ENCODE measurements at regions not wholly inside any gene's neighbourhood (a gene's known extent, or its start where the extent isn't known, plus 50 kb on each side); places are given as distances from the start of the nearest gene placed in this dataset.
A peak's percentile ranks its signal among the peaks of the same experiment; 100 is the strongest.

DNA sequence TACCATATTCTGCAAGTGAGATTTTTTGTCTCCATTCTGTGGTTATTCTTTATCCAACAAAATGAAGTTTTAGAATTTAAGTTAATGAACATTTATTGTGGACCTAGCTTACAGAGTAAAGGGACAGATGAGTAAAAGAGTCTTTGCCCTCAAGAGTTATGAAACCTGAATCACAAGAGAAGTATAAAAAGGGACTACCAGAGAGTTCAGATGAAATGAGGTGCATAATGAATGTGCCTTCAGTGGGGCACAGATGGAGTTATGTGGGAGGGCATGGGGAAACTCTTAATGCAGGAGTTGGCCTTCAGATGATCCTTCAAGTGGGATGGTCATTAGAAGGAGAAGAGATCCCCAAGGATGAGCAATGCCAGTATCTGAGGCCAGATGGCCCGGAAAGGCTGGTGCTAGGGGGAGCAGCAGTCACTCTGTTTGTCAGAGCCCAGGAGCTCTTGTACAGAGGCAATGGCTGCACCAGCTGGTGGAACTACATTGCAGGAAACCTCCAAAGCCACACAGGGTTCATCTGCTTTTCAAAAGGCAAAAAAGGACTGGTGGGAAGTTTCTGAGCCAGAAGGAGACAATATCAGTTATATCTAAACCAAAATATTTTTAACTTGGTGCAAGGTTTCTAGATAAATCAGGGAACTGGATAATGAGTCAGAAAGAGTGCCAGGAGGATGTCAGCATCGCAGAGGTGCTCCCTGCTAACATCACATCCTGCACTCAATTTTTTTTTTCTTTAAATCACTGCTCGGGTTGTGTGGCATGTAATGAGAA, 162.0 kb downstream of the KLF6 start:
- no peak for DNase-seq

- DNase-seq, result no peak
Observed at GRCh38 chr10:3622427-3622826, 162.6 kb downstream of the KLF6 start.

- no peak for DNase-seq
Observed at GRCh38 chr10:3620818-3621217, 164.2 kb downstream of the KLF6 start.

DNA sequence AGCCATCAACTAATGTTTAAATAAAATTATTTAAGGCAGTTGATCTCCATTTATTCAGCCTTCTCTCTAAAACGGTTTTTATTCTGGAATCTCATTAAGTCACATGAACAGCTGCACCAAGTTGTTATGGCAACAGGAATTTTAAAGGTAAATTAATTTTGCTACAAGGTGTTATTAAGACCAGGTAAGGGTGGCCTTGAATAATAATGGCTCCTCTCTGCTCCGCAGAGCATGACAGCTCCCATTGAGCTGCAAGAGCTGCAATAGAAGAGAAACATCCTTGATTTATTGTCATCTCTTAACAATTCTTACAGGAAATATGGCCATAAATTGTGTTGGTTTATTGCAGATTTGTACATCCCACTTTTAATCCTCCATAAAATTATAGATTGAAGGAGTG, 165.8 kb downstream of the KLF6 start:
- DNase-seq, result peak in 1 of 2 experiments; percentile 7

DNA sequence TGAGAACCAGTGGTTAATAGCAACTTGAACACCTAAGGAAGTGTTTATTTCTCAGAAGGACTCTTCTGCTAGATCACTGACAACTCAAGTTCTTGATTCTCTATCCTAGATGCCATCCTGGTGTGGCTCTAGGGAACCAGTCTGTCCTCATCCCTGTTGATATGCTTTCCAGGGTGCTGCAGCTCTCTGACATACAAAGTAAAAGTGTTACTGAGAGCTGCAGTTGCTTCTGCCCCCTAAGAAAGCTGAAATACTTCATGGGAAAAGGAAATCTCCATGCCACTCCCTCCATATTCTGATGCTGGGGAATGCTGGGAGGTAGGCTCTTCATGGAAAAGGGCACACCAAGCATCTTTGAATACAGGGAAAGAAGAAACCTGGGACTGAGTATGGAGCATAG, 168.1 kb downstream of the KLF6 start:
- DNase-seq, result no peak

- no peak for DNase-seq
Observed at GRCh38 chr10:3613318-3613717, 171.7 kb downstream of the KLF6 start.

DNA sequence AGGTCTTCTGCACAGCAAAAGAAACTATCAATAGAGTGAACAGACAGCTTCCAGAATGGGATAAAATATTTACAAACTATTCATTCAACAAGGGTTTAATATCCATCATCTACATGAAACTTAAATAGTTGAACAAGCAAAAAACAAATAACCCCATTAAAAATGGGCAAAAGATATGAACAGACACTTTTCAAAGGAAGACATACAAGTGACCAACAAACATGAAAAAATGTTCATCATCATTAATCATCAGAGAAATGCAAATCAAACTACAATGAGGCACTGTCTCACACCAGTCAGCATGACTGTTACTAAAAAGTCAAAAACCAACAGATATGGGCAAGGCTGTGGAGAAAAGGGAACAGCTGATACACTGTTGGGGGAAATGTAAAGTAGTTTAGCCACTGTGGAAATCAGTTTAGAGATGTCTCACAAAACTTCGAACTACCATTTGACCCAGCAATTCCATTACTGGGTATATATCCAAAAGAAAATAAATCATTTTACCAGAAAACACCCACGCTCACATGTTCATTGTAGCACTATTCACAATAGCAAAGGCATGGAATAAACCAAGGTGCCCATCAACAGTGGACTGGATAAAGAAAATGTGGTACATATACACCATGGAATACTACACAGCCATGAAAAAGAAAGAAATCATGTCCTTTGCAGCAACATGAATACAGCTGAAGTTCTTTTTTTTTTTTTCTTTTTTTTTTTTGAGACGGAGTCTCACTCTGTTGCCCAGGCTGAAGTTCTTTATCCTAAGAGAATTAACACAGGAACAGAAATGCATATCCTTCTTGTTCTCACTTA, 172.6 kb downstream of the KLF6 start:
- DNase-seq, result no peak

GRCh38 chr10:3606309-3606708, 178.7 kb downstream of the KLF6 start:
- no peak for DNase-seq

DNA sequence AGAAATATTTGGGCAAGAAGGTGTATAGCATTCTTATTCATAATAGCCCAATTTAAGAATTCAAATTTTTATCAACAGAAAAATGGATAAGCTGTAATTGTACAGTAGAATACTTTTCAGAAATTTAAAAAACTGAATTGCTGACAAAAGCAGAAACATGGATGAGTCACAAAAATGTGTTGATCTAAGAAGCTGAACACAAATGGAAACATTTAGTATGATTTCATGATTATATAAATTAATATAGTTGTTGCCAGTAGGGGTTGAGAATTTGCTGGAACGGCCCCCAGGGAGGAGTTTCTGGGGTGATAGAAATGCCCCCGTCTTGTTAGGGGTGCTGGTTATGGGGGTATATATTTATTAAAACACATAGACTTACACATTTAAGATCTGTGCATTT, 179.1 kb downstream of the KLF6 start:
- DNase-seq, result no peak

- no peak for DNase-seq
Observed at GRCh38 chr10:3595736-3596135, 189.3 kb downstream of the KLF6 start.

DNA sequence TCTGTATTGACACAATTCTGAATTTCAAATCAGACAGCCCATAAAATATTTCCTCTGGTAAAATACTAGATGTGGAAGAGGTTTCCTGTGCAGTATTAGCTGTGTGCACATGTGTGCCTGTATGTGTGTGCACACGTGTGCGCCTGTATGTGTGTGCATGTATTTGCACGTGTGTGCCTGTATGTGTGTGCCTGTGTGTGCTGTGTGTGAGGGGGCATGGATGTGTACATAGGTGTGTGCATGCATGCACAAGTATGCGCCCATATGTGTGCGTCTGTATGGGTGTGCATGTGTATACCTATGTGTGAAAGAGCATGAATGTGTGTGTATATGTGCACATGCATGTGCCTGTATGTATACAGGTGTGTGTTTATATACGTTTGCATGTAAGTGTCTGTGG, 191.4 kb downstream of the KLF6 start:
- DNase-seq, result no peak

GRCh38 chr10:3592424-3592823, 192.6 kb downstream of the KLF6 start:
- no peak for DNase-seq

GRCh38 chr10:3588816-3589215, 196.2 kb downstream of the KLF6 start:
- no peak for DNase-seq

DNA sequence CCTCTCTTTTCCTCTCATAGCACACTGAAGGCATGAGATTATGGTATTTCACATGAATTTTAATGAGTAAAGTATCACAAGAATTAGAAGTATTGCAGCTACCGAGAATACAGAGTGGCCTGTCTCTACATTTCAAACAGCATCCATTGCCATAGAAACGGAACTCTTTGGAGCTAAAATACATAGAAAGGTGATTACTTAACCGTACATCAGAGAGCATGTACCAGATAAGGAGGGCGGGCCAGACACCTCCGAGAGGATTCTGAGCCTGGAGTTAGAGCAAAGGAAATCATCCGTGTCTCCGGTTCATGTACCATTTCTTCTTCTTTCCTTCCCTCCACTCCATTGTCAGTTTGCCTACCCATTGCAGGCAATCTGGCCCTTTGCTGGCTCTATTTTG, 196.7 kb downstream of the KLF6 start:
- DNase-seq, result no peak

DNA sequence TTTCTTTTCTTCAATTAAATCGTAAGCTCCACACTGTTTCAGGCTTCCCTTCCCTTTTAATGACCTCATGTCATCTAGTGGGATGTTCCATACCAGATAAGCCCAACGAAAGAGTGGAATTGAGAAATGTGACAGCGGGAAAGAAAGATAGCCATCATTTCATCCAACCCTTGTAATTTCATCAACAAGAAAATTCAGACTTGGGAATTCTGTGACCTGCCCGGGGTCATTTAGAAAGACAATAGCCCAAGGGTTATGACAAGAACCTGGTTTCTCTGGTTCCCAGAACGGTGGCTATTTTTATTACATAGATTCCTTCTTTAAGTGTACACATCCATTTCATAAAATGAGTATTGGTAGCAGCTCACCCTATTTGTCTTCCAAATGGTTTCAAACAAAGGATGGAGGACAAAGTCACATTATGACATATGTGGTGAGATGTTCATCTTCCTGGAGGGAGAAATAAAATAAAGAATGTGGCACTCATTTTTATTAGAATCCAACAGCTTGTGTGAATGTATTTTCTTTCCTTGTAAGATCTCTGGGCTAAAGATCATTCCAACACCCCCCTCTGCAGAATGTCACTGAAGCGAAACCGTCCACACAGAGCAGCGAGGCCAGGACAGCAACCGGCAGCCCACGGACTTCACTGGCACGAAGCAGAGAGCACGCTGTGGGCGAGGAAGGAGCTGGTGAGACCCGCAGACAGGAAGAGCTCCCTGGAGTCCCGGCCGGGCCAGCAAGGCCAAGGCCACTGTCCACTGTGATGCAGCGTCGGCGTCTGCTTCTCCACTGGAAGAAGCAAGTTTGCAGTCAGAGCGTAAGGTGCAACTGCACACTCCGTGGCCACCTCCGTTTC, 199.9 kb downstream of the KLF6 start:
- no peak for DNase-seq

- no peak for DNase-seq
Observed at GRCh38 chr10:3580565-3580964, 204.4 kb downstream of the KLF6 start.

DNA sequence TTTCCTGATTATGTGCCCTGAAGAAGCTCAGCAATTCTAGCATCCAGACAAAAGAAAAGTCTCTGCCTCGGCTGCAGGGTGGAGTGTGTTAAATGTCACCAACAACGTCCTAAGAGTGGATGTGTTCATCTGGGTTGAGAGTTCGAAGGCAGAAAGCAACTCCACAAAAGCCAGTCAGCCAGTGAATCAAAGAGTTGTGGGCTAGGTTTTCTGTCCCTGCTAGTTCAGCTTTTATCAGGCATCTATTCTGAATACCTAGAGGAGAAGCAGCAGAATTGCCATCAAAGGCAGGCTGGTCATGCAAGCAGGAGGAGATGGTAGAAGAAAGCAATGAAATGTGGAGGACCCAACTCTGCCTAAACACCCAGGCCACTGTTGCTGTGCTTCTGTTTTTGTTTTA, 205.2 kb downstream of the KLF6 start:
- no peak for DNase-seq

DNA sequence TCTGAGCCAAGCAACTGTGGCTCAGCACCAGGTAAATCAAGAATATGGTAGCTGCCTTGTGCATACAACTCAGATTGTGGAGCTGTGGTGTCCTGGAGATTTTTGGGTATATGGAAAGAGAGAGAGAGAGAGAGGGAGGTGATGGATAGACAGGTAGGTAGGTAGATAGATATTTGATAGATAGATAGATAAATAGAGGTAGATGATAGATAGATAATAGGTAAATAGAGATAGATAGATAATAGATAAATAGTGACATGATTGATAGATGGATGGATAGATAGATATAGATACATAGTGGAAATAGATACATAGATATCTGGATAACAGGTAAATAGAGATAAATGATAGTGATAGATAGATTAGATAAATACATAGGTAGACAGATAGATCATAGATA, 206.3 kb downstream of the KLF6 start:
- no peak for DNase-seq

DNA sequence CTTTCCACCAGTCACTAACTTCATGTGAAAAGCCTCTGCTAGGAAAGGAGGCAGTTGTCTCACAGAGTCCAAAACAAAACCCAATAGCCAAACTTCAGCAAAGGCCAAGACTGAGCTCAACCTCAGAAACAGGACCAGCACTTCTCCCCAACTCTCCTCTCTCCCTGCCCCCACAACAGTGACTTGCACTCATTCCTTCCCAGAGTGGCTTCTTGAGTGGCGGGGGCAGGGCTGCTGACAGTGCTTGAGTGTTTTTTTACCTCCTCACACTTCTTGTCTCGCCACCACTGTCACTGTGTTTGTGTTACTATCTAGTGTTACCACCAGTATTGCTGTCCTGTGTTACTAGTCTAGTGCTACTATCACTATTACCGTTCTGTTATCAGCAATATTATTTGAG, 206.8 kb downstream of the KLF6 start:
- DNase-seq, result no peak

- peak in 1 of 2 experiments; percentile 50 for DNase-seq
Observed at GRCh38 chr10:3574451-3574850, 210.6 kb downstream of the KLF6 start.

GRCh38 chr10:3573498-3573897, 211.5 kb downstream of the KLF6 start:
- DNase-seq, result no peak

DNA sequence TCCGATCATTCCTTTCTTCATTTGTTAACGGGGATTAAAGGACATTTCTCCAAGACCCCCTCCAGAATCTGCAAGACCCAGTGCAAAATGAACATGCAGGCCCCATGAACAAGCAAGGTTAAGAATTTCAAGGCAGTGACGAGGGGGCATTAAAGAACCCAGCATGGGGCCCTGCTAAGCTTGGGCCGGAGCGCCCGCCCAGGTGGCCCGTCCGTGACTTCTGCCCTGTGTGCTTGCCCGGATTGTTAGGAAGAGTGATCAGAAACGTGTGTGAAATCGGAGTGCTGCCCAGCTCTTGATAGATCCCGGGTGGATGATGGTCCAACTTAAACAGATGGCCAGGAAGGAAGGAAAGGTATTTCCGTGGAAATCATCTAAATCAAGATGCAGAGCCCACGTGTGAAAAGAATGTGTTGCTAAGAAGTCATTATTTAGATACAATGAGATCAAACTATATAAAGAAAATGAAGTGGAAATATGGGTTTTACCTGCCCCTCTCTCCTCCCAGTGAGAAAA, 213.6 kb downstream of the KLF6 start:
- DNase-seq, result no peak

DNA sequence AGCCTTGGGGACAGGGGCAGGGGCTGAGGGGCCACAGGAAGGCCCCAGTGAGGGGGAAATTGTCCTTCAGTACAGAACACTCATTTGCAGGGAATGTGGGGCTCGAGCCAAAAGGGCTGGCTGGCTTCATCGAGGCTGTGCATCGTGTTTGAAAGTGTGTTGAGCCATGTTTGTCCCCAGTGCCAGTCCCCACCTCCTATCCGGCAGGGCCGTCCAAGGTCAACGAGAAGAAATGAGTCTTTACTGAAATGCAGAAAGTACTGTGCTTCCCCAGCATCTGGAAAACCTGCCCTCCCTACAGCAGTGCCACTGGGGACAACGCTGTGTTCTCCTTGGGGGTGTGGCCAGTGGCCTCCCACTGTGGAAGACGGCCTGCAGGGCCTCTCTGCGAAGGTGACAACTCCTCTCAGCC, 214.1 kb downstream of the KLF6 start:
- DNase-seq, result no peak

All from NCI-H187 (cell line).